ENCODE measurements at regions not wholly inside any gene's neighbourhood (a gene's known extent, or its start where the extent isn't known, plus 50 kb on each side); places are given as distances from the start of the nearest gene placed in this dataset.
A peak's percentile ranks its signal among the peaks of the same experiment; 100 is the strongest.

GRCh38 chr17:77001487-77001886, 133.3 kb downstream of the MGAT5B start:
- no peak for DNase-seq

GRCh38 chr17:77002103-77003045, 134.2 kb downstream of the MGAT5B start:
- DNase-seq: no peak

- DNase-seq: no peak
Measured at GRCh38 chr17:77003699-77004098, 135.5 kb downstream of the MGAT5B start.

GRCh38 chr17:77006971-77007649, 133.7 kb upstream of the SEC14L1 start:
- no peak for DNase-seq

GRCh38 chr17:77009877-77010276, 130.9 kb upstream of the SEC14L1 start:
- DNase-seq: no peak

- no peak for DNase-seq
Measured at GRCh38 chr17:77010667-77011066, 130.1 kb upstream of the SEC14L1 start.

GRCh38 chr17:77011173-77012011, 129.4 kb upstream of the SEC14L1 start:
- DNase-seq: peak; percentile 13

- DNase-seq: no peak
Measured at GRCh38 chr17:77018504-77018903, 122.3 kb upstream of the SEC14L1 start.

GRCh38 chr17:77019893-77020379, 120.8 kb upstream of the SEC14L1 start:
- no peak for DNase-seq

GRCh38 chr17:77020973-77021372, 119.8 kb upstream of the SEC14L1 start:
- DNase-seq: no peak

- no peak for DNase-seq
Measured at GRCh38 chr17:77022766-77023165, 118.0 kb upstream of the SEC14L1 start.

- DNase-seq: no peak
Measured at GRCh38 chr17:77025781-77026180, 115.0 kb upstream of the SEC14L1 start.

- DNase-seq: no peak
Measured at GRCh38 chr17:77027271-77027889, 113.4 kb upstream of the SEC14L1 start.

- DNase-seq: no peak
Measured at GRCh38 chr17:77028900-77029299, 111.9 kb upstream of the SEC14L1 start.

GRCh38 chr17:77032929-77033328, 107.8 kb upstream of the SEC14L1 start:
- DNase-seq: no peak

- DNase-seq: no peak
Measured at GRCh38 chr17:77033892-77034404, 106.8 kb upstream of the SEC14L1 start.

- DNase-seq: no peak
Measured at GRCh38 chr17:77034677-77035424, 105.9 kb upstream of the SEC14L1 start.

GRCh38 chr17:77035526-77035925, 105.2 kb upstream of the SEC14L1 start:
- no peak for DNase-seq

- DNase-seq: no peak
Measured at GRCh38 chr17:77036136-77036840, 104.5 kb upstream of the SEC14L1 start.

- no peak for DNase-seq
Measured at GRCh38 chr17:77036841-77037381, 103.9 kb upstream of the SEC14L1 start.
